C4-2B (cell line): ENCODE measurements at regions not wholly inside any gene's neighbourhood (a gene's known extent, or its start where the extent isn't known, plus 50 kb on each side); places are given as distances from the start of the nearest gene placed in this dataset.

Experiments used
- ZFX ChIP-seq: fragments of 450-650 bp; IDR thresholded peaks from 2 replicates; pipeline ENCODE4 v1.6.1; 2017
- TF ChIP-seq, protein P1 (sequence below): fragments of 450-650 bp; conservative IDR thresholded peaks from 2 replicates; pipeline ENCODE4 v1.5.1; 2017; ENCODE audit warnings: mild to moderate bottlenecking

DNA sequence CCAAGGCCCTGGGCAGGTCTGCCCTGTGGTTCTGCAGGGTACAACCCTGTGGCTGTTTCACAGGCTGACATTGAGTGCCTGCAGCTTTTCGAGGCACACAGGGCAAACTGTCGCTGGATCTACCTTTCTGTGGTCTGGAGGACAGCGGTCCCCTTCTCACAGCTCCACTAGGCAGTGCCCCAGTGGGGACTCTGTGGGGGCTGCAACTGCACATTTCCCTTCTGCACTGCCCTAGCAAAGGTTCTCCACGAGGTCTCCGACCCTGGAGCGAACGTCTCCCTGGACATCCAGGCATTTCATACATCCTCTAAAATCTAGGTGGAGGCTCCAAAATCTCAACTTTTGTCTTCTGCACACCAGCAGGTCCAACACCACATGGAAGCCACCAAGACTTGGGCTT is 1645.2 kb upstream of the CDH6 start:
- TF ChIP-seq, protein P1, sequence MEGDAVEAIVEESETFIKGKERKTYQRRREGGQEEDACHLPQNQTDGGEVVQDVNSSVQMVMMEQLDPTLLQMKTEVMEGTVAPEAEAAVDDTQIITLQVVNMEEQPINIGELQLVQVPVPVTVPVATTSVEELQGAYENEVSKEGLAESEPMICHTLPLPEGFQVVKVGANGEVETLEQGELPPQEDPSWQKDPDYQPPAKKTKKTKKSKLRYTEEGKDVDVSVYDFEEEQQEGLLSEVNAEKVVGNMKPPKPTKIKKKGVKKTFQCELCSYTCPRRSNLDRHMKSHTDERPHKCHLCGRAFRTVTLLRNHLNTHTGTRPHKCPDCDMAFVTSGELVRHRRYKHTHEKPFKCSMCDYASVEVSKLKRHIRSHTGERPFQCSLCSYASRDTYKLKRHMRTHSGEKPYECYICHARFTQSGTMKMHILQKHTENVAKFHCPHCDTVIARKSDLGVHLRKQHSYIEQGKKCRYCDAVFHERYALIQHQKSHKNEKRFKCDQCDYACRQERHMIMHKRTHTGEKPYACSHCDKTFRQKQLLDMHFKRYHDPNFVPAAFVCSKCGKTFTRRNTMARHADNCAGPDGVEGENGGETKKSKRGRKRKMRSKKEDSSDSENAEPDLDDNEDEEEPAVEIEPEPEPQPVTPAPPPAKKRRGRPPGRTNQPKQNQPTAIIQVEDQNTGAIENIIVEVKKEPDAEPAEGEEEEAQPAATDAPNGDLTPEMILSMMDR = no peak
- no peak for TF ChIP-seq ZFX
